ENCODE measurements at regions not wholly inside any gene's neighbourhood (a gene's known extent, or its start where the extent isn't known, plus 50 kb on each side); places are given as distances from the start of the nearest gene placed in this dataset.
"Not testable (repeated sequence)": the region's sequence is repeated elsewhere in the genome, so short reads cannot be mapped to it uniquely, and the experiment has no call there.

DNA sequence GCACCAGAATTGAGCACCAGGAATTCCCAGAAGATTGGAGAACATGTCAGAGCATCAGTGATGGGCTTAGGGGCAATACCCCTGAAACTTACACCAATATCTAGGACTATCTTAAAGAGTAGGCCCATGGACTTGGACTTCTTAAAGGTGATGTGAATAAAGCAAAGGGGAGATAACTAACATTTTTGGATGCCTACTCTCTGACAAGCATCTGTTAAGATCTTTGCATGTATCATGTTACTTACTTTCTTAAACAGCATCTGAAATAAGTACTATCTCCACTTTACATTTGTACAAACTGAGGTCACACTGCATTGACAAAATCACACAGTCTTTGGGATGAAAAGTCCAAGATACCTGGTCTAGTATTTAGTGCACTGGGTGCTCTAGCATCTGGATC is 258.6 kb upstream of the ARSJ start:
- no peak for DNase-seq (ENCODE audit: low read depth in 1 of 2, low spot score in 1 of 2)

DNA sequence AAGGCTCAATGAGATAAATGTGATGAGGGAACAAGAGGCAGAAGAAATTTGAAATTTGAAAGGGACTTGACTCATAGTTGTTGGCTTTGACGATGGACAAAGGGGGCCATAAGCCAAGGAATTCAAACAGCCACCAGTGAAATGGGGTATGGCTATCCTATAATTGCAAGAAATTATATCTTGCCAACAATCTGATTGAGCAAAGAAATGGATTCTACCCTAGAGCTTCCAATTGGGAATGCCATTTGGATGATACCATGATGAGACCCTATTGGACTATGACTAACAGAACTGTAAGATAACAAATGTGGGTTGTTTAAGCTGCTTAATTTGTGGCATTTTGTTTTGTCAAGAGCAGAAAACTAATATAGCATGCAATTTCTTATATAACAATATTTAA is 270.1 kb upstream of the ARSJ start:
- no peak for DNase-seq (ENCODE audit: low read depth in 1 of 2, low spot score in 1 of 2)

DNA sequence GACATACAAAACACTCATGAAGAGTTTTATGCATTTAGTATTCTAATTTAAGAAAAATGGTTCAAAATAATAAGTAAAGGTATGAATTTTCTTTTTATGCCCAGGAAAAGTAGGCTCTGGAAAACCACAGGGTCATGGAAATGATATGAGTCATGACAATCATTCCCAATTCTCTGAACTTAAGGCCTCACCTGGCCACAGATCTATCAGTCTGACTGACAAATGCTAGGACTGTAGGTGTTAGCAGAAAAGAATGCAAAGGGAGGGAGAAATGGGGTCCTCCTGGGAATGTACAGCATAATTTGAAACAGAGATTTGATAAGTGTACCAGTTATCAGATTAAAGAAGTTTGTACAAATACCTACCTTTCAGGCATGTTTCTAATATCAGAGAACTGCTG is 270.5 kb upstream of the ARSJ start:
- no peak for DNase-seq (ENCODE audit: low read depth in 1 of 2, low spot score in 1 of 2)

DNA sequence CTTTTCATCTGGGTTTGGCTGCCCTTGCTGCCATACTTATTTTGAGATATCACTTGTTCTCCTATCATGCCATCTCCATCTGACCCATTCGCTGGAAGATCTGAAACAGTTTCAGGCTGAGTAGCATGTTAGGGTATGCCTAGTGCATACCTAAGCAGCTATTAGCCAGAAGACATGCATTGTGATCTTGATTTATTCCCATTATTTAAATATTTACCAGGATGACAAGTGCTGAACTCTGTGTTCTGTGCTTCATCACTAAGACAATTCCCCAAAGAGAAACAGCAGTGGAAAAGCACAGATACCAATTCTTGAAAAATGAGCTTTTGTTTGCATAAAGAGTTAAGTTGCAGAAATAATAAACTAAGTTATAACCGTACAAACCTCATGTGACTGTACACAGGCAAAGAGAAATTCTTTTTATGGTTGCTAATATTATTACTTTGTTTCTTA is 271.0 kb upstream of the ARSJ start:
- no peak for DNase-seq (ENCODE audit: low read depth in 1 of 2, low spot score in 1 of 2)

DNA sequence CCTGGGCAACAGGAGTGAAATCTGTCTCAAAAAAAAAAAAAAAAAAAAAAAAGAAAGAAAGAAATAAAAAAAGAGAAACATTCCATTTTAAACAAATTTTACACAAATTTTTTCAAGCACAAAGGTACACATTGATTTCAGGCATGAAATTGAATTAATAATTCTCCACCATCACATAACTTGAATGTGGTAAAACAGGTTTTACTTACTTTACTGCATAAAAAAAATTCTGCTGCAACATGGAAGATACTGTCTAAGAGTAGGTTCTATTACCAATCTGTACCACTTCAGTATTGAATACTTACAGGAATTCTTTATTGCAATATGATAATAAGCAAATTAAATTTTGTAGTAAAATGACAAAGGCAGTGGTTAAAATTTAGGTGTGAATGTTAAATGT is 271.6 kb upstream of the ARSJ start:
- DNase-seq (ENCODE audit: low read depth in 1 of 2, low spot score in 1 of 2) = no peak

DNA sequence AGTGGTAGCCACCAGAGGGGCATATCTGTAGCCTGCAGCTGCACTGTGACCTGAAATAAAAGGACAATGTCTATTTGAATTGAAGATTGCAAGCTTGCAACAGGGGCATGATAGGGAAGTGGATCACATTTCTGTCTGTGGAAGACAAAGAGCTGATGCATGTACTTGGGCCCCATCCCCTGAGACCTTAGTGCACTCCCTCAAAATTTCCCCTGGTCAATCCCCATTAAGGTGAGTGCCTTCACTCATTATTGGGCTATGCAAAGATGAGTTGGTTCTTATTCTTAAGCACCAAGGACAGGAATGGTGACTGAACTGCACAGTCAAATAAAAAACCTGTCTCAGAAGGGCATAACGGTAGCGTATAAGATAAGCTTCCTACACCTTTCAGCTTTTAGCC is 273.1 kb upstream of the ARSJ start:
- DNase-seq (ENCODE audit: low read depth in 1 of 2, low spot score in 1 of 2) = no peak

DNA sequence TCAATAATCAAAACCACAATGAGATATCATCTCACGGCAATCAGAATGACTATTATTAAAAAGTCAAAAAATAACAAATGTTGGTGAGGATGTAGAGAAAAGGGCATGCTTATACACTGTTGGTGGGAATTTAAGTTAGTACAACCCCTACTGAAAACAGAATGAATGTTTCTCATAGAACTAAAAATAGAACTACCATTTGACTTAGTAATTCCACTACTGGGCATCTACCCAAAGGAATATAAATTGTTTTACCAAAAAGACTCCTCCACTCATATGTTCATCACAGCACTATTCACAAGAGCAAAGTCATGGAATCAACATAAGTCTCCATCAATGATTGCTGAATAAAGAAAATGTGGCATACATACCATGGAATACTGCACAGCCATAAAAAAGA is 278.1 kb upstream of the ARSJ start:
- no peak for DNase-seq (ENCODE audit: low read depth in 1 of 2, low spot score in 1 of 2)

DNA sequence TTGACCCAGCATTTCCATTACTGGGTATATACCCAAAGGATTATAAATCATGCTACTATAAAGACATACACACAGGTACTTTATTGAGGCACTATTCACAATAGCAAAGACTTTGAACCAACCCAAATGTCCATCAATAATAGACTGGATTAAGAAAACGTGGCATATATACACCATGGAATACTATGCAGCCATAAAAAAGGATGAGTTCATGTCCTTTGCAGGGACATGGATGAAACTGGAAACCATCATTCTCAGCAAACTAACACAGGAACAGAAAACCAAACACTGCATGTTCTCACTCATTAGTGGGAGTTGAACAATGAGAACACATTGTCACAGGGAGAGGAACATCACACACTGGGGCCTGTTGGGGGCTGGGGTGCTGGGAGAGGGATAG is 283.0 kb upstream of the ARSJ start:
- not testable (repeated sequence) for DNase-seq (ENCODE audit: low read depth in 1 of 2, low spot score in 1 of 2)

DNA sequence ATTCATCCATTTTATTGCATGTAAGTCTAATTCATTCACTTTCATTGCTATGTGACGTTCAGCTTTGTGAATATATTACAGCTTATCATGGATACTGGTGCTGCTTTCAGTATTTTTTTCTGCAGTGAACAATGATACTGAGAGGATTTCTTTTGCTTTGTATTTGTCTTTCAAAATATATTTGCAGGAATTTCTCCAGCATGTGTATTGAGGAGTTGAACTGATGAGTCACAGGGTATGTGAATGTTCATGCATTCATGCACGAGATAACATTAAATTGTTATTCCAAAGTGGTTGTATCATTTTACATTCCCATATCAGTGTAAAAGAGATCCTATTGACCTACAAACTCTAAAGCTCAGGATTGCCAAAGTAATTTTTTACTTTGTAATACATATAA is 283.8 kb upstream of the ARSJ start:
- no peak for DNase-seq (ENCODE audit: low read depth in 1 of 2, low spot score in 1 of 2)

DNA sequence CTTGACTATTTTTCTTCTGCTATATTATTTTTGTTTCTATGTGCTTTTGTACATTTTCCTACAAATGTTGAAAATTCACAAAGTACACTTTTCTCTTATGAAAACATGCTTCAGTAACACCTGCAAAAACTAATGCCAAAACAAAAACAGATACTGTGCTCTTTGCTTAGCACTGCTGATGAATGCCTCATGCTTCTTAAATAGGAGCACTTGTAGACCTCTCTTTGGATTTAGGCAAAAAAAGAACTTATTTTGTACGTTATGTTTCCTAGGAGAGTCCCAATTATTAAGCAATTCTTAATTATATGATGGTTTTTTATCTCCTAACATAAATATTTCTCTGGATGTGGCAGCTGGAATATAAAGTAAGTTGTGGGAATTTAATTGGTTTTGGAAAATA is 285.0 kb upstream of the ARSJ start:
- no peak for DNase-seq (ENCODE audit: low read depth in 1 of 2, low spot score in 1 of 2)

DNA sequence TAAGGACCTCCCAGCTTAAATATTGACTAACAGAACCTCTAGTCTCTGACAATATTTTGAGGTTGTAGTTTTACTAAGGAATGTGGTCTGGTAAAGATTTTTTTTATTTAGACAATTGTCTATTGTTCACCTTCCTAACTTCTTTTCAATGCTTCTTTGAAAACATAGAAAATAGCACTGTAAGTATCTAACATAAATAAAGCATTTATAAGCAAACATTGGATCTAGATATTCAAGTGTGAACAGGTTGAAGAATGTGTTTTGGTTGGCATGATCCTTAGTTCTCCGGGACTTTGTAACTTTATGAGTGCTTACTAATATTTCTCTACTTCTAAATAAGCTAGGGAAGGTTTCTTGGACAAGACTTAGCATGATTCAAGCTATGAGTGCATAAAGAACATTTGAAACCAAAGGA is 285.4 kb upstream of the ARSJ start:
- DNase-seq (ENCODE audit: low read depth in 1 of 2, low spot score in 1 of 2) = no peak

DNA sequence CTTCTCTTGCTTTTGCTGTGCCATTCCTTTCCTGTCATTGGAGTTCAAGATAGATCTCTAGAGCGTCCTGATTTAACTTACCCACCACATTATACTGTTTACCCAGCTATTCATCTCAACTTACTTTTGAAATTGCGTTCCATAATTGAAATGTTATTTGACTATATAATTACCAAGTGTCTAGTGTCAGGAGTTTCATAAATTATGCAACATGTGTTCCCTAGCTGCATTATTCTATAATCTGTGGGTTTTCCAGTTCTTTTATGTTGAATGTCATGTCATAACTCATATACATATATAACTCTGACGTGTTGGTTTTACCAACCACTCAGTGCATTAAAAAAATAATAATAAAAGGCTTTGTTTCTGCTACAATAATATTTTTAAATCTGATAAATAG is 285.9 kb upstream of the ARSJ start:
- DNase-seq (ENCODE audit: low read depth in 1 of 2, low spot score in 1 of 2) = no peak

DNA sequence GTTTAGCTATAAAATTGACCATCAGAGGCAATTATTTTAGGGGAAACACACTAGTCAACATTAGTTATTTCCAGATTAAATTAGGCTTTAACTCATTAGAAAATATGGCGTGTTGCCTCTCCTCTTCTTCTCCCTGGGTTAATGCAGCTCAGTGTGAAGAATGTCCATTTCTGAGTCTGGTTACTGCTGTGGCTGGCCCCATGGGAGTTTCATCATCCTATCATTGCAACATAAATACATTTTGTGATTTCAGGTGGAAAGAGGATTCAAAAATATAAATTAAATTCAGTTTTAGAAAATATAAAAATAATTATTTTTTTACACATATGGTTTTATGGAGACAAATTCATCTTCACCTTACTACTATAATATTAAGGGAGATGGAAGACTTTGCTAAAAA is 288.5 kb upstream of the ARSJ start:
- no peak for DNase-seq (ENCODE audit: low read depth in 1 of 2, low spot score in 1 of 2)

DNA sequence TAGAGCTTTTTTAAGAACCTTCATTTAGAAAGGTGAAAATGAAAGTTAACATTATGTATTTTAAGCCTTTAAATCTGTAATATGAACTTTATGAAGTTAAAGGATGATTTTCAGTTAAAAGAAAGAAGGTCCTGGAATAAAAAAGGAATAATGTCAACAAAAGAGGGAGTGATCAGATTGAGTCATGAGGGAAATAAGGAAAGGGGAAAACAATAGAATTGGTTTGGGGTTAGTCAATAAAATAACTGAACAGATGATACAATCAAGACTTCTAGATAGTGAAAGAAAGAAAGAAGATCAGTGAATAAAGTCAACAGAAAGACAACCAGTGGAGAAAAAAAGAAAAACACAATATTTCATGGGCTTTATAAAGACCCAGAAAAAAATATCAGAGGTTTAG is 291.6 kb upstream of the ARSJ start:
- no peak for DNase-seq (ENCODE audit: low read depth in 1 of 2, low spot score in 1 of 2)

DNA sequence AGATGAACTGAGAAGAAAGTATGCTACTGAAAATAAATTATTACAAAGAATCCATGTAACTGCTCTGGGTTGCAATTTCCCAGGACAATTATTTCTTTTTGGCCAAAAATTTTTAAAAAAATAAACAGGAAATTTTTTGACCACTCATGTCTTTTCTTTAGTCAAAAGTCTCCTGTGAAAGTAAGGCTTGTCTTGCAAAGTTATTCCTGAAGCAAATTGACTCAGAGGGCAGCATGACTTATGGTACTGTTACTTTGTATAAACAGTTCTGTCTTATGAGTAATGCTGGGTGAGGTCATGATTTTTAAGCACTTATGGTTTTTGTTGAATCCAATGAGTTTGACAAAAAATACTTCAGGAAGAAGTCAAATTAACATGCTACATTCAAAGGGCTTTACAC is 292.8 kb upstream of the ARSJ start:
- DNase-seq (ENCODE audit: low read depth in 1 of 2, low spot score in 1 of 2) = no peak

DNA sequence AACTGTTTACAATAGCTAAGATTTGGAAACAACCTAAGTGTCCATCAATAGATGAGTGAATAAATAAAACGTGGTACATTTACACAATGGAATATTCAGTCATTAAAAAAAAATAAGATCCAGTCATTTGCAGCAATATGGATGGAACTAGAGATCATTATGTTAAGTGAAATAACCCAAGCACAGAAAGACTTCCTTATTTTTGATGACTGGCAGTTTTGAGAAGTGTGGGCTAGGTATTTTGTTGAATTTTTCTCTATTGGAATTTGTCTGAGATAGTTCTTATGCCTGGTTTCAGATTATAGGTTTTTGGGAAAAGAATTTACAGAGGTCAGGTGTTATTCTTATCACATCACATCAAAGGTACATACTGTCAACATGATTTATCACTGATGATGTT is 293.8 kb upstream of the ARSJ start:
- DNase-seq (ENCODE audit: low read depth in 1 of 2, low spot score in 1 of 2) = no peak

DNA sequence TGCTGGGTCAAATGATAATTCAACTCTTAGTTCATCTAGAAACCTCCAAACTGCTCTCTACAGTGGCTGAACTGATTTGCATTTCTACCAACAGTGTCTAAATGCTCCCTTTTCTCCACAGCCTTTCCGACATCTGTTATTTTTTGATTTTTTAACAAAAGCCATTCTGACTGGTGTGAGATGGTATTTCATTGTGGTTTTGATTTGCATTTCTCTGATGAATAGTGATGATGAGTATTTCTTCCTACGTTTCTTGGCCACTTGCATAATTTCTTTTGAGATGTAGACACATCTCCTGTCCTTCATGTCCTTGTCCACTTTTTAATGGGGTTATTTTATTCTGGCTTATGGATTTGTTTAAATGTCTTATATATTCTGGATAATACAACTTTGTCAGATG is 298.2 kb upstream of the ARSJ start:
- DNase-seq (ENCODE audit: low read depth in 1 of 2, low spot score in 1 of 2) = no peak

DNA sequence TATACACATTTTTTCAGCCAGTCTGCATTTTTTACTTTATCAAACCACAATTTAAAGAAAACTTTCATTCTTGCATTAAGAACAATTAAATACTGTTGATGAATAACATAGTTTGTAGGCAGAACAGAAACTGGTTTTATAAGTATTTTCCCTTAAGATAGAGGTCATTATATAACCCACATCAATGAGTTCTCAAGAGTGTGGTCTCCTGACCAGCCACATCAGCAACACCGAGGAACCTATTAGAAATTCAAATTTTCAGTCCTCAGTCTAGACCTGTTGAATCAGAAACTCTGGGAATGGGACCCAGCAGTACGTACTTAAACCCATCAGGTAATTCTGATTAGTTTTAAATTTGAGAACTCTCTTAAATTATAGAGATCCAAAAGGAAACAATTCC is 299.6 kb upstream of the ARSJ start:
- DNase-seq (ENCODE audit: low read depth in 1 of 2, low spot score in 1 of 2) = no peak

DNA sequence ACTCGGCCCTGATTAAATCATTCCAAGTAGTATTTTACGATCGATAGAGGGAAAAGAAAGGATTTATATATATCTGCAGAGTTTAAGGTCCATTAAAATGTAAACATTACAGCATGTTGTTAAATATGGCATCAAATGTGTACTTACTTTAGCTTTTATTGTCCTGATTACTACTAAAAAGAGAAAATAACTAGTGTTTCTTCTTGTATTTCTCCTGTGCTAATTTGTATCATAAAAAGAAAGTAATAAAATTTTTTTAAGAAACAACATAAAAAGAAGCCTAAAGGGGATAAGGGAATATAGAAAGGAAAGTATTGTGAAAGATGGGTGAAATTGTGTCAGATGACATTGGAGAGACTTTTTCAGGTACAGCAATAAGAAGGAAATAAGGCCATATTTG is 300.3 kb upstream of the ARSJ start:
- DNase-seq (ENCODE audit: low read depth in 1 of 2, low spot score in 1 of 2) = no peak

DNA sequence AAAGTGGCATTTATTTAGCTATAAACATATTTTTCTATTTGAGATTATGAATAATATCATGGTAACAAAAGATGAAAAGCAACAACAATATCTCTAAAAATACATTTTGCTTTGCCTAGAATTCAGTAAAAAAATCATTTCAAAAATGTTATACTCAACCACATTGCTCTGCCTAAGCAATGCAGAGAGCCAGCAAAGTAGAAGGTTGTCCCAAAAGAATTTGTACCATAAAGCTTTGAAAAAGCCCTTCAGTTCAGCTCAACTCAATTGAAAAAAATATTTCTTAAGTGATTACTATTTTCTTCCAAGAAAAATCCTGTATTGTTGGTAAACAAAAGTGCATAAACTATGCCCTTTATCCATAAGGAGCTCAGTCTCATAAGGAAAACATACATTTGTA is 301.2 kb upstream of the ARSJ start:
- no peak for DNase-seq (ENCODE audit: low read depth in 1 of 2, low spot score in 1 of 2)

DNA sequence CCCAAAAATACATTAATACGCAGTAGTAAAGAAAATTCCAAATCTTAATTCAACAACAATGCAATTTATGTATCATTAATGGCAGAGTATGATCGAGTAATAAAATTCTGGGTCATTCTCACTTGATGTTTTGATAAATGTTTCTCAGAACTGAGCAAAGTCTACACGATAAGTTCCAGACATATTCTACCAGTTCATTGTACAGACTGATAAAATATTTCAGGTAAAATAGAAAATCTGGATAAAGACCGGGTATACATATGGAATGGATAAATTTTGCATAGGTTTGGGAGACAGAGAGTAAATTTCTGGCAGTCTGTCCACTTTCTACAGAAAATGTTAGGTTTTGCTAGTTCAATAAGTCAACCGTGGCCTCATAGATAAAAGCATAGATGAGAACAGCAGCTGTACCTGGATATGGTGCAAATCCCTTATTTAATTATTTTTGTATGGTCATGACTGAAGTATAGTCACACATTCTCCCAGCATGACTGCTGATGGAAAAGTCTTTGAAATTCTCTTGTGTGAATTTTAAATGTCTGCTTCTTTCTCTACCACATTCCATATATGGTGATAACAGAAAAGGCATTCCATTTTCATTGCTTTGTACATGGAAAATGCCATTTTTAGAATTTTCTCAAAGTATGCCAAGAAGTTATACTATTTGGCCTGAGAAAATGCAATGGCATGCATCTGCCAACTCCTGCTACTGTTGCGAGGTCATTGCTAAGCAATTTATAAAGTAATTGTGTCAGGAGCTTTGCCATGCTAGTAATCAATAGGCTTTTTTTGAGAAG is 301.9 kb upstream of the ARSJ start:
- DNase-seq (ENCODE audit: low read depth in 1 of 2, low spot score in 1 of 2) = no peak

DNA sequence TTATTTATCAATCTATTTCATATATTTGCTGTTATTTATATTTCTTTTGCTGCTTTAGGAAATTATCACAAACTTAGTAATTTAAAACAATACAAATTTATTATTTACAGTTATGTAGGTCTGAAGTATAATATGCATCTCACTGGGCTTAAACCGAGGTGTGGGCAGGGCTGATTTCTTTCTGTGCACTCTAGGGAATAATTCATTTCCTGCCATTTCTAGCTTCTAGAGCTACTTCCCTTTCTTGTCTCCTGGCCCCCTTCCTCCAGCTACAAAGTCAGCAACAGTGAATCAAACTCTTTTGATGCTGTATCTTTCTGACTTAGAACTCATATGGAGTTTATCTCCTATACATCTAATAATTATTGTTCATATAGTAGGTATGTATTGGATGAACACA is 303.5 kb upstream of the ARSJ start:
- no peak for DNase-seq (ENCODE audit: low read depth in 1 of 2, low spot score in 1 of 2)

DNA sequence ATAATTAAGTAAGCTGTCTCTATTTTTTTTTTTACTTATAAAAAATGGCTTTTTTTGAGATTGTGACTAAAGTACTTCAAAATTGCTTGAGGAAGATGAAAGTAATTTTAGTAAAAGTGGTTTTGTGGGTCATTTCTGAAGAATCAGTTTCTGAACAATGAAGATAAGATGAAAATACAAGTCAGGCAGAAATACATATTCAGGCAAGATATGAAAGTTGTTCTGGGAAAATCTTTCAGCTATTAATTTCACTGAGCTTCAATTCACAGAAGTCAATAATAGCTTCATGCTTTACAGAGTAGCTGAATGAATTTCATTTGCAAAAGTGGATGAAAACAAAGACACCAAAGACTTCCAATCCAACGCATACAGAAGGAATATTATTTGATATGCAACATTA is 305.2 kb upstream of the ARSJ start:
- DNase-seq (ENCODE audit: low read depth in 1 of 2, low spot score in 1 of 2) = no peak

Measured in activated T-helper 1 cell treated with anti-CD3 and anti-CD28 coated beads, Interleukin-2, amount 50 U/mL, for 16 hours (primary cell).